T47D (cell line): ENCODE measurements at regions not wholly inside any gene's neighbourhood (a gene's known extent, or its start where the extent isn't known, plus 50 kb on each side); places are given as distances from the start of the nearest gene placed in this dataset.

Experiments
- DNase-seq, 2 experiments: peaks; one replicate each; pipeline versions ENCODE4 v3.0.0 to v3.0.0-alpha.2; 2011 to 2012; ENCODE audit warnings: low read depth in 1 of 2, low spot score in 1 of 2
- JUND ChIP-seq: IDR thresholded peaks from 2 replicates; pipeline ENCODE4 v1.6.1; 2012; ENCODE audit warnings: low read depth
- in situ Hi-C: cut with HindIII; loops from 2 replicates; pipeline ENCODE4 v1.10.0; 2016; ENCODE audit warnings: low sequenced_read_pairs, low pct_unique_long_range_greater_than_20kb

DNA sequence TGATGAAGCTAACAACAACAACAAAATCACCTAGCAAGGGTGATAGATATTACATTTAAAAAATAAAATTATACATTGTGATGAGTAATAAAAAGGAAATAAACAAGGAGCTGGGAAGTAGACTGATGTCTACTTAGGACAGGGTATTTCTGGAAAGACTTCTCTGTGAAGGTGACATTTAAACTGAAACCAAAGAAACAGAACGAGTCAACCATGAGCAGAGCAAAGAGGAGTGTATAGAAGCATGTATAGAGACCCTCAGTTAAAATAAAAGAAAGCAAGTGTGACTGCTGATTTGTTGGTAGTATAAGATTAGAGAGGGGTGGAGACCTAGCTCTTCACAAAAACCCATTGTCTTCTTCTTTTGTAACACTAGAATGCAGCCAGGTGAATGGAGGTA is 53.0 kb upstream of the TDRD3 start:
- TF ChIP-seq JUND = no peak
- in situ Hi-C loops = no loop called here
- no peak for DNase-seq

DNA sequence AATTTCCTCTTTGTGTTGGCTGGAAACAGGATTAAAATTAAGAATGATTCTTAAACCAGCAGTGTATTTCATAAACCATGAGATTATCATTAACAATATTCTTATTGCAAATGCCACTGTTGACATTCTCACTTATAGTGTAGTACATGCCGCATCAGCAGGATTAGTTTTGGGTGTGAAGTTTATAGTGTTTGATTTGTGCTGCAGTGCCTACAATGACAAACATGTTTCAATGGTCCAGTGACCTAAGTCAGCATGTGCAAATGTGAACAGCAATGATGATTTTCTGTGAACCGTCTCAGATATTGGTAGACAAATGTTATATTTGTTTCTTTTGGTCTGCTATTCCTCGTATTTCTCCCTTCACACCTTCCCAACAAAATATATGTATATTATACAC is 49.8 kb upstream of the TDRD3 start:
- no peak for DNase-seq
- in situ Hi-C loops = no loop called here
- TF ChIP-seq JUND = no peak
